A549 (cell line): ENCODE measurements at regions not wholly inside any gene's neighbourhood (a gene's known extent, or its start where the extent isn't known, plus 50 kb on each side); places are given as distances from the start of the nearest gene placed in this dataset.

Source experiments
- HOXB13 ChIP-seq: fragments of 250-450 bp; sonication (Bioruptor Pico); IDR thresholded peaks from 2 replicates; pipeline ENCODE4 v1.5.0; 2020; ENCODE audit warnings: low read depth, mild to moderate bottlenecking, moderate library complexity
- JUNB ChIP-seq: fragments of >200 bp; sonication (Bioruptor Twin); formaldehyde crosslinking; IDR thresholded peaks from 2 replicates; pipeline ENCODE4 v1.6.1; 2016
- MAFK ChIP-seq: fragments of 450-650 bp; IDR thresholded peaks from 2 replicates; pipeline ENCODE4 v1.6.1; 2014; ENCODE audit not compliant: partially characterized antibody
- TF ChIP-seq, protein P1 (sequence below): fragments of >200 bp; sonication (Bioruptor Twin); formaldehyde crosslinking; IDR thresholded peaks from 3 replicates; pipeline ENCODE4 v1.5.1; 2016

DNA sequence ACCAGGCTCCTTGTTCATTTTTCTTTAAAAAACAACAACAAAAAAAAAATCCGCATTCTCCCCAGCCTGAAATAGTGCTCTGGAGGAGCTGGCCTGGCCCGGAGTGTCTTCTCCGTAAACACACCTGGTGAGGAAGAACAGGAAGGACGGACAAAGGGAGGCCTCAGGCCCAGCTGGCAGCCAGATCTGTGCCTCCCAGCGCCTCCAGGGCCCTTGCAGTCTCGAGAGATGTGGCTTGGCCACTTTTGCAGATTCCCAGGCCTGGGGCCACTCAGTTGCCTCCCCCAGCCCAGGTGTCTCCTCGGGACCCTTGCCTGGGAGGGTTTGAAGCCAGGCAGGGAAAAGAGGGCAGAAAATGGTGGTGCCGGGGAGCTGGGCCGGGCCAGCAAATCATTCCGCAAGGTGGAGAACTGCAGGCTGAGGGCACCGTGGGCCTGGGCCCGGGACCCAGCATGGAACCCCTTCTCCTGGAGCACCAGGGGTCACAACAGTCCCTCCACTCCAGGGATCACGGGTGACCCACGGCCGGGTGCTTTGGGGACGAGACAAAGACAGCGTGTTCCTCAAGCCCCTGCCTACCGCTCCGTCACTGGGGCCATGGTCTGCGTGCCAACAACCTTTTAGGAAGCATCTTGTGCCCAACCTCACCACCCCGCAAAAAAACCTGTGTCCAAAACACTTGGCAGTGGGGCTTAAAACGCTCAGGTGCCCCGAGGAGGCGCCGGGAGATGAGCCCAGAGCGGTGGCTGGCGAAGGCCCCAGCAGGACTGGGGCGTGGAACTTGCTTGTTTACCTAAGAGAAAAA lies 67.1 kb upstream of the WNT7B start:
- TF ChIP-seq HOXB13 (CRISPR knock-in tag): no peak
- TF ChIP-seq, protein P1, sequence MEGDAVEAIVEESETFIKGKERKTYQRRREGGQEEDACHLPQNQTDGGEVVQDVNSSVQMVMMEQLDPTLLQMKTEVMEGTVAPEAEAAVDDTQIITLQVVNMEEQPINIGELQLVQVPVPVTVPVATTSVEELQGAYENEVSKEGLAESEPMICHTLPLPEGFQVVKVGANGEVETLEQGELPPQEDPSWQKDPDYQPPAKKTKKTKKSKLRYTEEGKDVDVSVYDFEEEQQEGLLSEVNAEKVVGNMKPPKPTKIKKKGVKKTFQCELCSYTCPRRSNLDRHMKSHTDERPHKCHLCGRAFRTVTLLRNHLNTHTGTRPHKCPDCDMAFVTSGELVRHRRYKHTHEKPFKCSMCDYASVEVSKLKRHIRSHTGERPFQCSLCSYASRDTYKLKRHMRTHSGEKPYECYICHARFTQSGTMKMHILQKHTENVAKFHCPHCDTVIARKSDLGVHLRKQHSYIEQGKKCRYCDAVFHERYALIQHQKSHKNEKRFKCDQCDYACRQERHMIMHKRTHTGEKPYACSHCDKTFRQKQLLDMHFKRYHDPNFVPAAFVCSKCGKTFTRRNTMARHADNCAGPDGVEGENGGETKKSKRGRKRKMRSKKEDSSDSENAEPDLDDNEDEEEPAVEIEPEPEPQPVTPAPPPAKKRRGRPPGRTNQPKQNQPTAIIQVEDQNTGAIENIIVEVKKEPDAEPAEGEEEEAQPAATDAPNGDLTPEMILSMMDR: no peak
- TF ChIP-seq MAFK: no peak
- TF ChIP-seq JUNB: no peak
